HEK293 (cell line): ENCODE measurements at regions not wholly inside any gene's neighbourhood (a gene's known extent, or its start where the extent isn't known, plus 50 kb on each side); places are given as distances from the start of the nearest gene placed in this dataset.
A peak's percentile ranks its signal among the peaks of the same experiment; 100 is the strongest.

Experiments
- CTCF ChIA-PET: fragments of 350-600 bp; formaldehyde crosslinking; extraction: SDS; loops from one replicate; lab custom pipeline; 2021; ENCODE audit warnings: antibody characterized with exemption; lab: Yijun Ruan, JAX
- POLR2A ChIA-PET: fragments of 300-600 bp; formaldehyde crosslinking; extraction: SDS; loops from one replicate; lab custom pipeline; 2020; ENCODE audit warnings: antibody characterized with exemption, inconsistent platforms; lab: Yijun Ruan, JAX
- H3K27ac ChIP-seq: fragments of 200-500 bp; sonication (Bioruptor generic); 2 replicates; pipeline ENCODE4 v1.5.1; 2014; ENCODE audit warnings: low read depth, low read length, control low read depth, inconsistent platforms; ENCODE audit errors: extremely low read depth
- H3K36me3 ChIP-seq, 2 experiments: fragments of 200-500 bp in 1 of 2; sonication (Bioruptor generic) in 1 of 2; 1 replicate in 1 of 2; 2 replicates in 1 of 2; pipeline ENCODE4 v1.5.1; 2014 to 2017; ENCODE audit warnings: inconsistent platforms in 2 of 2, low read length in 2 of 2; ENCODE audit not compliant: control insufficient read depth in 2 of 2, insufficient read depth in 1 of 2
- H3K4me1 ChIP-seq: fragments of 200-500 bp; sonication (Bioruptor generic); 2 replicates; pipeline ENCODE4 v1.5.1; 2014; ENCODE audit warnings: mild to moderate bottlenecking, low read length, inconsistent platforms; ENCODE audit not compliant: control insufficient read depth, insufficient read depth
- H3K4me3 ChIP-seq: 2 replicates; pipeline ENCODE4 v1.5.1; 2011; ENCODE audit warnings: low read depth, mild to moderate bottlenecking, control low read depth, low read length, moderate library complexity
- H3K9me3 ChIP-seq: fragments of 200-500 bp; sonication (Bioruptor generic); 2 replicates; pipeline ENCODE4 v1.5.1; 2014; ENCODE audit warnings: low read depth, low read length, inconsistent platforms; ENCODE audit not compliant: control insufficient read depth, insufficient read depth
- INSM2 ChIP-seq: fragments of 450-650 bp; formaldehyde crosslinking; IDR thresholded peaks from 2 replicates; pipeline ENCODE4 v1.5.1; 2016; ENCODE audit warnings: missing biosample characterization, missing genetic modification characterization
- KLF1 ChIP-seq: fragments of 450-650 bp; formaldehyde crosslinking; IDR thresholded peaks from 2 replicates; pipeline ENCODE4 v1.5.1; 2016; ENCODE audit warnings: missing biosample characterization, missing genetic modification characterization
- KLF9 ChIP-seq: fragments of 450-650 bp; formaldehyde crosslinking; IDR thresholded peaks from 2 replicates; pipeline ENCODE4 v1.5.1; 2016; ENCODE audit warnings: missing biosample characterization, missing genetic modification characterization, low read depth
- SCRT1 ChIP-seq: fragments of 450-650 bp; formaldehyde crosslinking; IDR thresholded peaks from 2 replicates; pipeline ENCODE4 v1.5.1; 2016; ENCODE audit warnings: missing biosample characterization, missing genetic modification characterization, borderline replicate concordance
- TCF7L2 ChIP-seq: IDR thresholded peaks from 2 replicates; pipeline ENCODE4 v1.6.1; 2011; ENCODE audit warnings: low read depth, mild to moderate bottlenecking, inconsistent platforms, low read length, moderate library complexity, borderline replicate concordance
- YY1 ChIP-seq: fragments of 450-650 bp; formaldehyde crosslinking; IDR thresholded peaks from 2 replicates; pipeline ENCODE4 v1.5.1; 2018; ENCODE audit warnings: missing biosample characterization, missing genetic modification characterization
- ZBTB49 ChIP-seq: fragments of 450-650 bp; formaldehyde crosslinking; IDR thresholded peaks from 2 replicates; pipeline ENCODE4 v1.5.1; 2016; ENCODE audit warnings: missing biosample characterization, missing genetic modification characterization, low read depth
- ZNF121 ChIP-seq: fragments of 450-650 bp; formaldehyde crosslinking; IDR thresholded peaks from 2 replicates; pipeline ENCODE4 v1.5.1; 2016; ENCODE audit warnings: missing biosample characterization, missing genetic modification characterization
- ZNF174 ChIP-seq: fragments of 450-650 bp; formaldehyde crosslinking; IDR thresholded peaks from 2 replicates; pipeline ENCODE4 v1.5.0; 2017; ENCODE audit warnings: missing biosample characterization, mild to moderate bottlenecking, missing genetic modification characterization
- ZNF350 ChIP-seq: fragments of 450-650 bp; formaldehyde crosslinking; IDR thresholded peaks from 2 replicates; pipeline ENCODE4 v1.5.0; 2017; ENCODE audit warnings: missing biosample characterization, mild to moderate bottlenecking, missing genetic modification characterization
- ZNF366 ChIP-seq: fragments of 450-650 bp; formaldehyde crosslinking; conservative IDR thresholded peaks from 2 replicates; pipeline ENCODE4 v1.5.1; 2016; ENCODE audit warnings: missing biosample characterization, missing genetic modification characterization
- ZNF549 ChIP-seq: fragments of 450-650 bp; IDR thresholded peaks from 2 replicates; pipeline ENCODE4 v1.5.1; 2018; ENCODE audit warnings: missing biosample characterization, missing genetic modification characterization, mild to moderate bottlenecking, inconsistent platforms, moderate library complexity
- ZNF670 ChIP-seq: fragments of 450-650 bp; formaldehyde crosslinking; IDR thresholded peaks from 2 replicates; pipeline ENCODE4 v1.5.1; 2016; ENCODE audit warnings: missing biosample characterization, missing genetic modification characterization, low read depth
- TF ChIP-seq, protein P1 (sequence below): fragments of 450-650 bp; formaldehyde crosslinking; IDR thresholded peaks from 2 replicates; pipeline ENCODE4 v1.5.1; 2016; ENCODE audit warnings: missing biosample characterization, missing genetic modification characterization, borderline replicate concordance
- TF ChIP-seq, protein P2 (sequence below): fragments of 450-650 bp; IDR thresholded peaks from 2 replicates; pipeline ENCODE4 v1.5.1; 2018; ENCODE audit warnings: missing biosample characterization, mild to moderate bottlenecking, missing genetic modification characterization
- TF ChIP-seq, protein P3 (sequence below): fragments of 450-650 bp; formaldehyde crosslinking; IDR thresholded peaks from 2 replicates; pipeline ENCODE4 v1.5.1; 2016; ENCODE audit warnings: missing biosample characterization, missing genetic modification characterization
- TF ChIP-seq, protein P4 (sequence below): fragments of 450-650 bp; formaldehyde crosslinking; optimal IDR thresholded peaks from 2 replicates; pipeline ENCODE3; 2016; ENCODE audit warnings: missing biosample characterization, mild to moderate bottlenecking, missing genetic modification characterization
- TF ChIP-seq, protein P5 (sequence below): fragments of 450-650 bp; formaldehyde crosslinking; IDR thresholded peaks from 2 replicates; pipeline ENCODE4 v1.5.1; 2016; ENCODE audit warnings: missing biosample characterization, missing genetic modification characterization

DNA sequence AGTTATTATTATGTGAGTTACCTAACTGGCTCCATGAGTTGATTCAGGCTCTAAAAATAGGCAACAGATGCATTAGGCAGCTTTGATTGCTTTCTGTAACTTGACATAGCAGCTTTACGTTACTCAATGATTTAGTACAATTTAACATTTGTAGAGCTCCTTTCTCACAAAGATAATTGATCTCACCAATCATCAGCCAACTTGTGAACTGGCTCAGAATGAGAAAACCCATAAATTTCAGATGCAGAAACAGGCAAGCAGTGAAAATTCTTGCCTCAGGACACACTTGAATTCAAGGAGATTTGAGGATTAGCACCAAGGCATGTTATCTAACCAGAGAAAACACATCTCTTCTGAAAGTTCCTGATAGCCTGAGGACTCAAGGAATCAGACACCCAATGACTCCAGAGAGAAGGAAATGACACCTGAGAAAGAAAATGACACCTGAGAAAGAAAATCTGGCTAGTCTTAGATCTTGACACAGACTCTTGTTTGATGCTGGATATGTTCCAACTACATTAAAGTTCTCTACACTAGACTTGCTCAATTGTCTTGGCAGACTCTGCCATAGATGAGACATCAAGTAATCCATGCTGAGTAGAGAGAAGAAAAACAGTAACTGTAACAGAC lies 315.1 kb upstream of the CBLB start (continued):
- TF ChIP-seq INSM2 (tag by site-specific recombination) (0 out of 2 replicates have a peak, but pooled peaks have one; percentile 20), ZBTB49 (no peak), YY1 (tag by site-specific recombination) (no peak), ZNF366 (tag by site-specific recombination) (peak; percentile 89), KLF9 (no peak), ZNF174 (tag by site-specific recombination) (no peak), SCRT1 (peak; percentile 86), TCF7L2 (no peak)
- TF ChIP-seq, protein P1, sequence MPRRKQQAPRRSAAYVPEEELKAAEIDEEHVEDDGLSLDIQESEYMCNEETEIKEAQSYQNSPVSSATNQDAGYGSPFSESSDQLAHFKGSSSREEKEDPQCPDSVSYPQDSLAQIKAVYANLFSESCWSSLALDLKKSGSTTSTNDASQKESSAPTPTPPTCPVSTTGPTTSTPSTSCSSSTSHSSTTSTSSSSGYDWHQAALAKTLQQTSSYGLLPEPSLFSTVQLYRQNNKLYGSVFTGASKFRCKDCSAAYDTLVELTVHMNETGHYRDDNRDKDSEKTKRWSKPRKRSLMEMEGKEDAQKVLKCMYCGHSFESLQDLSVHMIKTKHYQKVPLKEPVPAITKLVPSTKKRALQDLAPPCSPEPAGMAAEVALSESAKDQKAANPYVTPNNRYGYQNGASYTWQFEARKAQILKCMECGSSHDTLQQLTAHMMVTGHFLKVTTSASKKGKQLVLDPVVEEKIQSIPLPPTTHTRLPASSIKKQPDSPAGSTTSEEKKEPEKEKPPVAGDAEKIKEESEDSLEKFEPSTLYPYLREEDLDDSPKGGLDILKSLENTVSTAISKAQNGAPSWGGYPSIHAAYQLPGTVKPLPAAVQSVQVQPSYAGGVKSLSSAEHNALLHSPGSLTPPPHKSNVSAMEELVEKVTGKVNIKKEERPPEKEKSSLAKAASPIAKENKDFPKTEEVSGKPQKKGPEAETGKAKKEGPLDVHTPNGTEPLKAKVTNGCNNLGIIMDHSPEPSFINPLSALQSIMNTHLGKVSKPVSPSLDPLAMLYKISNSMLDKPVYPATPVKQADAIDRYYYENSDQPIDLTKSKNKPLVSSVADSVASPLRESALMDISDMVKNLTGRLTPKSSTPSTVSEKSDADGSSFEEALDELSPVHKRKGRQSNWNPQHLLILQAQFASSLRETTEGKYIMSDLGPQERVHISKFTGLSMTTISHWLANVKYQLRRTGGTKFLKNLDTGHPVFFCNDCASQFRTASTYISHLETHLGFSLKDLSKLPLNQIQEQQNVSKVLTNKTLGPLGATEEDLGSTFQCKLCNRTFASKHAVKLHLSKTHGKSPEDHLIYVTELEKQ, result no peak
- TF ChIP-seq, protein P2, sequence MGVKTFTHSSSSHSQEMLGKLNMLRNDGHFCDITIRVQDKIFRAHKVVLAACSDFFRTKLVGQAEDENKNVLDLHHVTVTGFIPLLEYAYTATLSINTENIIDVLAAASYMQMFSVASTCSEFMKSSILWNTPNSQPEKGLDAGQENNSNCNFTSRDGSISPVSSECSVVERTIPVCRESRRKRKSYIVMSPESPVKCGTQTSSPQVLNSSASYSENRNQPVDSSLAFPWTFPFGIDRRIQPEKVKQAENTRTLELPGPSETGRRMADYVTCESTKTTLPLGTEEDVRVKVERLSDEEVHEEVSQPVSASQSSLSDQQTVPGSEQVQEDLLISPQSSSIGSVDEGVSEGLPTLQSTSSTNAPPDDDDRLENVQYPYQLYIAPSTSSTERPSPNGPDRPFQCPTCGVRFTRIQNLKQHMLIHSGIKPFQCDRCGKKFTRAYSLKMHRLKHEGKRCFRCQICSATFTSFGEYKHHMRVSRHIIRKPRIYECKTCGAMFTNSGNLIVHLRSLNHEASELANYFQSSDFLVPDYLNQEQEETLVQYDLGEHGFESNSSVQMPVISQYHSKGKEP (tag by site-specific recombination), result peak; percentile 52
- TF ChIP-seq, all 188 proteins: peak for 18

DNA sequence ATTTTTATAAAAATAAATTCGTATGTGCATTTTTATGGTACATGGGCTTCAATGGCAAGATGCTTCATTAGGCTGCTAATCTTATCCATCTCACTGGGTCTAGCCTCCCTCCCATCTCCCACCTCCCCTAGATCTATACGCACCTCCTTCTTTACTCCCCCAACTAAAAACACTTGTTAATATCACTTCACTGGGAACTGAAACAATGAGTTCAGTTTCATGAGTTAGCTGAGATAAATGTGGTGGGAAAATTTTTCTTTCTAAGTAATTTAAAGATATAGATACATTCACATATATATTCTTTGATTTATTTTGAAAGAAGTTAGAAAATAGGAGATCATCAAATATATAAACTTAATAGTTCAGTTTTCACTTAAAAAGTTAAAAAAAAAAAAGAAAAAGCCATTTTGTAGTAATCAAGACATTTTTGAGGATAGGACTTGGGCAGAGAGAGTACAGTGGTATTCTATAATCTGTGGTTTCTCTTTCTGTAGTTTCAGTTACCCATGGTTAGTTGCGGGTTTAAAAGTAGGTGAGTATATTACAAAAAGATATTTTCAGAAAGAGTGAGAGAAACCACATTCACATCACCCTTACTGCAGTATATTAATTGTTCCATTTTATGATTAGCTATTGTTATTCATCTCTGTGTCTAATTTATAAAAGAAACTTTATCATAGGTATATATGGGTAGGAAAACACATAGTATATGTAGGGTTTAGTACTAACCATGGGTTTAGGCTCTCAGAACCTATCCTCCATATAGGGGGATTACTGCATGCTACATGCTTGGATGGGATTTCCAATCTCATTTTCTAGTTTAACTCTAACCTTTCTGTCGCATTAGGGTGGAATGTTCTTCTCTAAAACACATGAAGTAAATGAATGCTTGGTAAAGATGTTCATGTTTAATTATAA lies 316.0 kb upstream of the CBLB start:
- Histone ChIP-seq H3K4me1 (0 out of 2 replicates have a peak, but pooled peaks cover 3% of the 10 kb centered on the region), H3K9me3 (no peaks in the 10 kb centered on the region), H3K4me3 (no peak overlapping the region), H3K36me3 (no peaks in the 10 kb centered on the region), H3K27ac (no peak overlapping the region)
- POLR2A ChIA-PET, result no interaction called here
- CTCF ChIA-PET, result interaction anchor here (0.6 to 0.8 kb wide), 2 partner anchors 36 to 328 kb away, joined by 3 read pairs; no protein-coding TSS in a partner anchor
- TF ChIP-seq, protein P3, sequence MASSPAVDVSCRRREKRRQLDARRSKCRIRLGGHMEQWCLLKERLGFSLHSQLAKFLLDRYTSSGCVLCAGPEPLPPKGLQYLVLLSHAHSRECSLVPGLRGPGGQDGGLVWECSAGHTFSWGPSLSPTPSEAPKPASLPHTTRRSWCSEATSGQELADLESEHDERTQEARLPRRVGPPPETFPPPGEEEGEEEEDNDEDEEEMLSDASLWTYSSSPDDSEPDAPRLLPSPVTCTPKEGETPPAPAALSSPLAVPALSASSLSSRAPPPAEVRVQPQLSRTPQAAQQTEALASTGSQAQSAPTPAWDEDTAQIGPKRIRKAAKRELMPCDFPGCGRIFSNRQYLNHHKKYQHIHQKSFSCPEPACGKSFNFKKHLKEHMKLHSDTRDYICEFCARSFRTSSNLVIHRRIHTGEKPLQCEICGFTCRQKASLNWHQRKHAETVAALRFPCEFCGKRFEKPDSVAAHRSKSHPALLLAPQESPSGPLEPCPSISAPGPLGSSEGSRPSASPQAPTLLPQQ (tag by site-specific recombination), result no peak
- TF ChIP-seq KLF1 (tag by site-specific recombination), result no peak
- no peak for TF ChIP-seq ZNF670 (tag by site-specific recombination)
- no peak for TF ChIP-seq ZNF549 (tag by site-specific recombination)
- no peak for TF ChIP-seq ZNF121 (tag by site-specific recombination)
- TF ChIP-seq, protein P4, sequence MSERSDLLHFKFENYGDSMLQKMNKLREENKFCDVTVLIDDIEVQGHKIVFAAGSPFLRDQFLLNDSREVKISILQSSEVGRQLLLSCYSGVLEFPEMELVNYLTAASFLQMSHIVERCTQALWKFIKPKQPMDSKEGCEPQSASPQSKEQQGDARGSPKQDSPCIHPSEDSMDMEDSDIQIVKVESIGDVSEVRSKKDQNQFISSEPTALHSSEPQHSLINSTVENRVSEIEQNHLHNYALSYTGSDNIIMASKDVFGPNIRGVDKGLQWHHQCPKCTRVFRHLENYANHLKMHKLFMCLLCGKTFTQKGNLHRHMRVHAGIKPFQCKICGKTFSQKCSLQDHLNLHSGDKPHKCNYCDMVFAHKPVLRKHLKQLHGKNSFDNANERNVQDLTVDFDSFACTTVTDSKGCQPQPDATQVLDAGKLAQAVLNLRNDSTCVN (tag by site-specific recombination), result no peak
- TF ChIP-seq, protein P5, sequence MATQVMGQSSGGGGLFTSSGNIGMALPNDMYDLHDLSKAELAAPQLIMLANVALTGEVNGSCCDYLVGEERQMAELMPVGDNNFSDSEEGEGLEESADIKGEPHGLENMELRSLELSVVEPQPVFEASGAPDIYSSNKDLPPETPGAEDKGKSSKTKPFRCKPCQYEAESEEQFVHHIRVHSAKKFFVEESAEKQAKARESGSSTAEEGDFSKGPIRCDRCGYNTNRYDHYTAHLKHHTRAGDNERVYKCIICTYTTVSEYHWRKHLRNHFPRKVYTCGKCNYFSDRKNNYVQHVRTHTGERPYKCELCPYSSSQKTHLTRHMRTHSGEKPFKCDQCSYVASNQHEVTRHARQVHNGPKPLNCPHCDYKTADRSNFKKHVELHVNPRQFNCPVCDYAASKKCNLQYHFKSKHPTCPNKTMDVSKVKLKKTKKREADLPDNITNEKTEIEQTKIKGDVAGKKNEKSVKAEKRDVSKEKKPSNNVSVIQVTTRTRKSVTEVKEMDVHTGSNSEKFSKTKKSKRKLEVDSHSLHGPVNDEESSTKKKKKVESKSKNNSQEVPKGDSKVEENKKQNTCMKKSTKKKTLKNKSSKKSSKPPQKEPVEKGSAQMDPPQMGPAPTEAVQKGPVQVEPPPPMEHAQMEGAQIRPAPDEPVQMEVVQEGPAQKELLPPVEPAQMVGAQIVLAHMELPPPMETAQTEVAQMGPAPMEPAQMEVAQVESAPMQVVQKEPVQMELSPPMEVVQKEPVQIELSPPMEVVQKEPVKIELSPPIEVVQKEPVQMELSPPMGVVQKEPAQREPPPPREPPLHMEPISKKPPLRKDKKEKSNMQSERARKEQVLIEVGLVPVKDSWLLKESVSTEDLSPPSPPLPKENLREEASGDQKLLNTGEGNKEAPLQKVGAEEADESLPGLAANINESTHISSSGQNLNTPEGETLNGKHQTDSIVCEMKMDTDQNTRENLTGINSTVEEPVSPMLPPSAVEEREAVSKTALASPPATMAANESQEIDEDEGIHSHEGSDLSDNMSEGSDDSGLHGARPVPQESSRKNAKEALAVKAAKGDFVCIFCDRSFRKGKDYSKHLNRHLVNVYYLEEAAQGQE, result no peak
- TF ChIP-seq ZNF350 (tag by site-specific recombination), result no peak
- TF ChIP-seq YY1 (tag by site-specific recombination), result no peak
